ENCODE measurements at regions not wholly inside any gene's neighbourhood (a gene's known extent, or its start where the extent isn't known, plus 50 kb on each side); places are given as distances from the start of the nearest gene placed in this dataset.

DNA sequence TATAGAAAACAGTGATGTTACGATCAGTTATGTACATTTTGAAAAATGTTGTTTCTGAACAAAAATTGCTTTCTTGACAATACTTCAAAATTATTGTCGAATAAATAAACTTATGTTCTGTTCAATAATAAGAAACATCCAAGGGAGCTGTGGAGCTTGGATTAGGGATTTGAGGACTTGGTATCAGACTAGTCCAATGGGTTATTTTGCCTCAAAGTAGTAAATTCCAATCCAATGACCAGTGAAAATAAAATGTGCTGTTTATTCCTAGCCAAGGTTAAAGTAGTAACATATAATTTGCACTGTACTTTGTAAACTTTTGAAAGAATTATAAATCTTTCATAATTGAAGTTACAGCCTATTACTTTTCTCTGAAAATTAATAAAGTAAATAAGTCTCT is 79.1 kb upstream of the IVNS1ABP start:
- no peak overlapping the region for H3K27ac ChIP-seq (ENCODE audit: low read length)
- ChIA-PET POLR2A (ENCODE audit: unreplicated experiment) (no interaction called here), CTCF (no interaction called here)
- no peaks in the 10 kb centered on the region for H3K9me2 ChIP-seq (replicated peaks; ENCODE audit: low read length)
- H3K27me3 ChIP-seq (ENCODE audit: low read length): no peaks in the 10 kb centered on the region
- H3K4me1 ChIP-seq (ENCODE audit: insufficient read depth, low read length): peaks cover 17% of the 10 kb centered on the region
- no peaks in the 10 kb centered on the region for H3K79me2 ChIP-seq (ENCODE audit: low read length)
- intact Hi-C loops (cut with micrococcal nuclease): no loop called here
- no peak overlapping the region for H3K4me3 ChIP-seq (ENCODE audit: low read length)
- no peaks in the 10 kb centered on the region for H3F3A ChIP-seq (ENCODE audit: low read length, unreplicated experiment)
- no TSS peak for BruUV-seq (replicated peaks)
- no peak for ATAC-seq
- no peak overlapping the region for H3K9ac ChIP-seq (ENCODE audit: low read length)
- no peaks in the 10 kb centered on the region for H3K36me3 ChIP-seq (ENCODE audit: low read depth, low read length)
- H3K4me2 ChIP-seq (ENCODE audit: low read length): no peak overlapping the region
- no peaks in the 10 kb centered on the region for H4K20me1 ChIP-seq (ENCODE audit: low read length)
- no peaks in the 10 kb centered on the region for H3K9me3 ChIP-seq (ENCODE audit: low read length)
- no peak for DNase-seq
- H2AFZ ChIP-seq (ENCODE audit: low read length): no peak overlapping the region
- TF ChIP-seq EZH2 (IDR thresholded peaks at IDR 0.05; ENCODE audit: low read length, unreplicated experiment): no peak
- TF ChIP-seq, protein P1, sequence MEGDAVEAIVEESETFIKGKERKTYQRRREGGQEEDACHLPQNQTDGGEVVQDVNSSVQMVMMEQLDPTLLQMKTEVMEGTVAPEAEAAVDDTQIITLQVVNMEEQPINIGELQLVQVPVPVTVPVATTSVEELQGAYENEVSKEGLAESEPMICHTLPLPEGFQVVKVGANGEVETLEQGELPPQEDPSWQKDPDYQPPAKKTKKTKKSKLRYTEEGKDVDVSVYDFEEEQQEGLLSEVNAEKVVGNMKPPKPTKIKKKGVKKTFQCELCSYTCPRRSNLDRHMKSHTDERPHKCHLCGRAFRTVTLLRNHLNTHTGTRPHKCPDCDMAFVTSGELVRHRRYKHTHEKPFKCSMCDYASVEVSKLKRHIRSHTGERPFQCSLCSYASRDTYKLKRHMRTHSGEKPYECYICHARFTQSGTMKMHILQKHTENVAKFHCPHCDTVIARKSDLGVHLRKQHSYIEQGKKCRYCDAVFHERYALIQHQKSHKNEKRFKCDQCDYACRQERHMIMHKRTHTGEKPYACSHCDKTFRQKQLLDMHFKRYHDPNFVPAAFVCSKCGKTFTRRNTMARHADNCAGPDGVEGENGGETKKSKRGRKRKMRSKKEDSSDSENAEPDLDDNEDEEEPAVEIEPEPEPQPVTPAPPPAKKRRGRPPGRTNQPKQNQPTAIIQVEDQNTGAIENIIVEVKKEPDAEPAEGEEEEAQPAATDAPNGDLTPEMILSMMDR (conservative IDR thresholded peaks at IDR 0.05; ENCODE audit: low read depth, low read length): no peak
- TF ChIP-seq EZH2phosphoT487 (IDR thresholded peaks at IDR 0.05; ENCODE audit: borderline replicate concordance, low read length): no peak

DNA sequence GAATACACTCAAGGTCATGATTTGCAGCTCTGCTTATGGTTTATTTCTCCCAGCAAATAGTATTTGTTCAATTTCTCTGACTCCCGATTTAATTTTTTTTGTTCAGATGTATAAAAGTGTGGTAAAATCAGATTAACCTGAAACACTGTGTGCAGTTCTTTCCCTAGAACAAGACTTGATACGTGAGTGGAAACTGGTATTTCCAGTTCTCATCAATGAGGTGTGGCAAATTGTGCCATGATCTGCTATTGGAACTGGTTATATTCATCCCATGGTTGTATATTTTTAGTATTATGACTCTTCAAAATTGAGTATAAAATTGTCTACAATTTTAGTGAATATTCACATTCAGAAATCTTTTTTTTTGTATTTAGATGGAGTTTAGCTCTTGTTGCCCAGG is 76.8 kb upstream of the IVNS1ABP start:
- intact Hi-C loops (cut with micrococcal nuclease): no loop called here

DNA sequence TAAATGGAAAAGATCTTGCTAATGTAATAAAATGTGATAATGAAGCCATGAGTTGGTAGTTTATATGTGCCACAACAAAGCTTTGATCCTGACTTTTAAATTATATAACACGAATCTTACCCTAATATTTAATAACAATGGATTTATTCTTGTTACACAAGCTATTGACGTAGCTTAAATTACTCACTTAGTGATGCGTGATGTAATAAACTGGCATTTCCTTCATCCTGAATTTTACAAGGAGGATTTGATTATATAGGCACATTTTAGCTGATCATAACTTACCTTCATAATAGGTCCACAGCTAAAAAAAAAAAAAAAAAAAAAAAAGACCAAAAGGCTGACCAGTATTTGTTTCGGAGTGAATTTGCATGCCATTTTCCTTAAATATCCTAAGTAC is 76.2 kb upstream of the IVNS1ABP start:
- intact Hi-C loops (cut with micrococcal nuclease): no loop called here
- ChIA-PET CTCF (no interaction called here), POLR2A (ENCODE audit: unreplicated experiment) (interaction anchor here (0.6 kb wide), 2 partner anchors 19 to 663 kb away, joined by 3 to 5 read pairs; no protein-coding TSS in a partner anchor)
- Histone ChIP-seq H3K9me2 (replicated peaks; ENCODE audit: low read length) (no peaks in the 10 kb centered on the region), H3K79me2 (ENCODE audit: low read length) (no peaks in the 10 kb centered on the region), H3K27ac (ENCODE audit: low read length) (peak overlapping the region; percentile 49), H3K9ac (ENCODE audit: low read length) (no peak overlapping the region; the same call in 1 of the 2 replicates), H3K4me3 (ENCODE audit: low read length) (no peak overlapping the region), H3K4me2 (ENCODE audit: low read length) (peak overlapping the region; percentile 61), H3F3A (ENCODE audit: low read length, unreplicated experiment) (no peaks in the 10 kb centered on the region), H3K4me1 (ENCODE audit: insufficient read depth, low read length) (peaks cover 7% of the 10 kb centered on the region), H3K27me3 (ENCODE audit: low read length) (no peaks in the 10 kb centered on the region), H3K9me3 (ENCODE audit: low read length) (no peaks in the 10 kb centered on the region), H3K36me3 (ENCODE audit: low read depth, low read length) (no peaks in the 10 kb centered on the region), H4K20me1 (ENCODE audit: low read length) (no peaks in the 10 kb centered on the region), H2AFZ (ENCODE audit: low read length) (no peak overlapping the region)
- DNase-seq (peak; percentile 16), ATAC-seq (no peak)
- no TSS peak for BruUV-seq (replicated peaks)
- TF ChIP-seq EZH2 (IDR thresholded peaks at IDR 0.05; ENCODE audit: low read length, unreplicated experiment): no peak
- no peak for TF ChIP-seq EZH2phosphoT487 (IDR thresholded peaks at IDR 0.05; ENCODE audit: borderline replicate concordance, low read length)
- TF ChIP-seq, protein P1 (conservative IDR thresholded peaks at IDR 0.05; ENCODE audit: low read depth, low read length): no peak

More for the DNA sequence above, 76.8 kb upstream of the IVNS1ABP start:
- POLR2A ChIA-PET (ENCODE audit: unreplicated experiment): no interaction called here
- Histone ChIP-seq H3K4me1 (ENCODE audit: insufficient read depth, low read length) (peaks cover 7% of the 10 kb centered on the region), H4K20me1 (ENCODE audit: low read length) (no peaks in the 10 kb centered on the region), H3K9me3 (ENCODE audit: low read length) (no peaks in the 10 kb centered on the region), H3K9me2 (replicated peaks; ENCODE audit: low read length) (no peaks in the 10 kb centered on the region), H3K27ac (ENCODE audit: low read length) (peak overlapping the region; percentile 49), H3K9ac (ENCODE audit: low read length) (no peak overlapping the region; the same call in 1 of the 2 replicates), H3K4me3 (ENCODE audit: low read length) (no peak overlapping the region), H3F3A (ENCODE audit: low read length, unreplicated experiment) (no peaks in the 10 kb centered on the region), H3K79me2 (ENCODE audit: low read length) (no peaks in the 10 kb centered on the region), H3K27me3 (ENCODE audit: low read length) (no peaks in the 10 kb centered on the region), H3K4me2 (ENCODE audit: low read length) (peak overlapping the region; percentile 61), H3K36me3 (ENCODE audit: low read depth, low read length) (no peaks in the 10 kb centered on the region), H2AFZ (ENCODE audit: low read length) (no peak overlapping the region)
- DNase-seq: peak; percentile 59
- ATAC-seq: no peak
- TF ChIP-seq, protein P1 (conservative IDR thresholded peaks at IDR 0.05; ENCODE audit: low read depth, low read length): no peak
- TF ChIP-seq EZH2 (IDR thresholded peaks at IDR 0.05; ENCODE audit: low read length, unreplicated experiment): no peak
- no peak for TF ChIP-seq EZH2phosphoT487 (IDR thresholded peaks at IDR 0.05; ENCODE audit: borderline replicate concordance, low read length)
- BruUV-seq (replicated peaks): no TSS peak
- CTCF ChIA-PET: no interaction called here

All from PC-3 (cell line).